Mesodermal cell (in vitro differentiated cells): ENCODE measurements at regions not wholly inside any gene's neighbourhood (a gene's known extent, or its start where the extent isn't known, plus 50 kb on each side); places are given as distances from the start of the nearest gene placed in this dataset.

Source experiments
- H3K27ac ChIP-seq: 2 replicates; pipeline ENCODE4 v1.7.0; 2013; ENCODE audit warnings: mild to moderate bottlenecking, low read depth, low read length, moderate library complexity; ENCODE audit not compliant: severe bottlenecking
- H3K36me3 ChIP-seq: 2 replicates; pipeline ENCODE4 v1.7.1; 2013; ENCODE audit warnings: mild to moderate bottlenecking, low read length, moderate library complexity; ENCODE audit not compliant: control insufficient read depth, insufficient read depth
- H3K4me1 ChIP-seq: one replicate; pipeline ENCODE4 v1.7.1; 2013; ENCODE audit warnings: mild to moderate bottlenecking, low read length; ENCODE audit not compliant: insufficient read depth, control insufficient read depth, poor library complexity, severe bottlenecking
- H3K4me3 ChIP-seq: 2 replicates; pipeline ENCODE4 v1.7.0; 2013; ENCODE audit warnings: low read length, control low read depth, mild to moderate bottlenecking; ENCODE audit not compliant: insufficient read depth, poor library complexity, severe bottlenecking; ENCODE audit errors: extremely low read depth
- H3K9me3 ChIP-seq: 2 replicates; pipeline ENCODE4 v1.7.1; 2013; ENCODE audit warnings: mild to moderate bottlenecking, low read length, moderate library complexity; ENCODE audit not compliant: control insufficient read depth
- WGBS, 2 experiments: methylation state at CpG; one replicate each; pipeline ENCODE4 v1.1.5; 2013; ENCODE audit warnings: missing lambda C conversion rate in 2 of 2; ENCODE audit not compliant: insufficient coverage in 2 of 2; 5-methylcytosine and 5-hydroxymethylcytosine counted together

DNA sequence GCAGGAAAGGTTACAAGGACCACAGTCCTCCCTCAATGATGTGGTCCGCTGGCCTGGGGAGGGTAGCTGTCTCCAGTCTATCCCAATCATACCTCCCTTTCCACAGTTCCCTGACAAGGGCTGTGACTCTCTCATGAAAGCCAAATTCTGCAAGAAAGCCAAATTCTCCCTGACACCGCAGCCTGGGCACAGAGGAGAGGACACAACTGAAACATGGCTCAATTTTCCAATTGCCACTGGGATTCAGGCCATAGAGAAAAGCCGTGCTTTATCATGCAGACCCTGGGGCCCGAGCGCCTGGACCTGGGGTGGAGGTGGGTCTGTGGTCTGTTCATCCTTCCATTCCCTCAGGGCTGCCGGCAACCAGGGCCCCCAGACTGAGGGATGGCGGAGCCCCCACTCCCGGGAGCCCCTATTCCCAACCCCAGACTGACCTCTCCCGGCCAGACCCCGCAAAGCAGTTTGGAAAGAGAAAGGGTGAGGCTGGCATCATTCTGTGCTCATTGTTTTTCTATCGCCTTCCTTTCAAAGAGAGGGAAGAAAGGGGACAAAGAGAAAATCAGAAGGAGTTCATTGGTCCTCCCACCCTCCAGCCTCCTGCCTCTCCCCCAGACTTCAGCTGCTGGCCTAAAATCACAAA, 239.5 kb downstream of the BUD13 start:
- H3K27ac ChIP-seq = no peak overlapping the region

GRCh38 chr11:116532066-116532465, 240.7 kb downstream of the BUD13 start:
- Histone ChIP-seq H3K4me1 (no peaks in the 10 kb centered on the region), H3K27ac (no peak overlapping the region), H3K4me3 (no peak overlapping the region), H3K36me3 (no peaks in the 10 kb centered on the region), H3K9me3 (no peaks in the 10 kb centered on the region)
- WGBS, 2 experiments = 88 to 97% methylated on average over 5 to 6 of the region's 8 CpGs

More for the DNA sequence above, 239.5 kb downstream of the BUD13 start:
- Histone ChIP-seq H3K36me3 (no peaks in the 10 kb centered on the region), H3K4me1 (no peaks in the 10 kb centered on the region), H3K4me3 (no peak overlapping the region), H3K9me3 (no peaks in the 10 kb centered on the region)
- 44 to 93% methylated on average over 2 to 4 of the region's 11 CpGs for WGBS, 2 experiments

DNA sequence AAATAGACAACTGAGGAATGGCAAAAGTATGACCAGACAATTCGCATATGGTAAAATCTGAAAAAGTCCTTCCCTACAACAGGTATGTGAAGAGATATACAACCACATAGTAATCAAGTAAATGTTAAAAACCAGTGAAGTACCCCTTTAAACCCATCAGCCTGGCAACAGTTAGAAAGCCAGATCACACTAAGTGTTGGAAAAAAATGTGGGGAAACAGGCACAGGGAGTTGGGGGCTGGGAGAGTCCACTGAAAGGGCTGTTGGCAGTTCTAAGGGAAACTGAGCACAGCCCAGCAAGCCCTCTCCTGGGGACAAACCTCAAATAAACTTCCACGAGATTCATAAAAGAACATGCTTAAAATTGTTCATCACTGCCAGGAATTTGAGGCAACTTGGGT, 242.1 kb downstream of the BUD13 start:
- H3K27ac ChIP-seq = no peak overlapping the region
- no peaks in the 10 kb centered on the region for H3K36me3 ChIP-seq
- H3K4me3 ChIP-seq = no peak overlapping the region
- WGBS, 2 experiments = 60 to 100% methylated on average over 1 of the region's 2 CpGs
- no peaks in the 10 kb centered on the region for H3K9me3 ChIP-seq
- H3K4me1 ChIP-seq = no peaks in the 10 kb centered on the region

GRCh38 chr11:116529271-116529670, 243.5 kb downstream of the BUD13 start:
- Histone ChIP-seq H3K4me1 (no peaks in the 10 kb centered on the region), H3K4me3 (no peak overlapping the region), H3K36me3 (no peaks in the 10 kb centered on the region), H3K27ac (no peak overlapping the region), H3K9me3 (no peaks in the 10 kb centered on the region)
- WGBS, 2 experiments = 83 to 96% methylated on average over 2 to 3 of the region's 4 CpGs

DNA sequence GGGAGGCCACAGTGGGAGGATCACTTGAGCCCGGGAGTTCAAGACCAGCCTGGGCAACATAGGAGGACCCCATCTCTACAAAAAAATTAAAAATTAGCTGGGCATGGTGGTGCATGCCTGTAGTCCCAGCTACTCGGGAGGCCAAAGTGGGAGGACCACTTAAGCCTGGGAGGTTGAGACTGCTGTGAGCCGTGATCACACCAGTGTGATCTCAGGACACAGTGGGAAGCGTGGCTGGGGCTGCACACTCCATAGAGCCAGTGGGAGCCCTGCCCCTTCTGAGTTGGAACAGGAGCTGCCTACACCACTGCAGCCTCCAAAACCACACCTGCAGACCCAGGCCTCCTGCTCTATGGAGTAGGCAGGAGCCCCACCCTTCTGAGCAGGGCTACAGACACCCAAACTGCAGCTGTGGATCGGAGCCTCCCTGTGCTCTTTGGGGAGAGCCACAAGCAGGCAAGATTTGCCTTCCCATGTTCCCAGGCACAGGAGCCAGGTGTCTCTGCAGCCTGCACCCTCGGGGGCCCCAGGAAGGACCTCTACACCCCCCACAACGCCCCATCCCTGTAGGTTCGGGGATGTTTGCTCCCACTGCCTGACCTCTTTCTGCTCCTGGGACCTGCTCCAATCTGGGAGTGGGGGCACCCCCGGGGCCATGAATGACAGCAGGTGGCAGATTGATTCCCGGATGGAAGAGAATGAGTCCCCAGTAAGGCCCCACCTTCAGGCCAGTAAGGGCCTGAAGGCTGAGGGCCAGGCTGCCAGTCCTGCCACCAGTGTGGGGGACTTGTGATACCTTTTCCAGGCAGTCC, 245.4 kb downstream of the BUD13 start:
- Histone ChIP-seq H3K4me1 (no peaks in the 10 kb centered on the region), H3K36me3 (no peaks in the 10 kb centered on the region), H3K27ac (no peak overlapping the region), H3K4me3 (no peak overlapping the region), H3K9me3 (no peaks in the 10 kb centered on the region)
- 85 to 89% methylated on average over 8 of the region's 10 CpGs for WGBS, 2 experiments

GRCh38 chr11:116525961-116526495, 246.8 kb downstream of the BUD13 start:
- Histone ChIP-seq H3K4me3 (no peak overlapping the region), H3K27ac (no peak overlapping the region), H3K36me3 (no peaks in the 10 kb centered on the region), H3K9me3 (no peaks in the 10 kb centered on the region), H3K4me1 (no peaks in the 10 kb centered on the region)
- WGBS, 2 experiments = 100% methylated on average over 1 of the region's 4 CpGs

- H3K9me3 ChIP-seq = no peaks in the 10 kb centered on the region
- no peak overlapping the region for H3K4me3 ChIP-seq
- 85 to 94% methylated on average over 4 to 5 of the region's 5 CpGs for WGBS, 2 experiments
Observed at GRCh38 chr11:116519499-116519898, 253.3 kb downstream of the BUD13 start.

DNA sequence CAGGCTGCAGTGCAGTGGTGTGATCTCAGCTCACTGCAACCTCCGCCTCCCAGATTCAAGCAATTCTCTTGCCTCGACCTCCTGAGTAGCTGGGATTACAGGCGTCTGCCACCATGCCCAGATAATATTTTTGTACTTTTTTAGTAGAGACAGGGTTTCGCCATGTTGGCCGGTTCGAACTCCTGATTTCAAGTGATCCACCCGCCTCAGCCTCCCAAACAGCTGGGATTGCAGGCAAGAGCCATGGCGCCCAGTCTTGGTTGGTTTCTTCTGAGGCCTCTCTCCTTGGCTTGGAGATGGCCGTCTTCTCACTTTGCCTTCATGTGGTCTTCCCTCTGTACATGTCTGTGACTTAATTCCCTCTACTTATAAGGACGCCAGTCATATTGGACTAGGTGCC, 254.6 kb downstream of the BUD13 start:
- H3K4me1 ChIP-seq = no peaks in the 10 kb centered on the region
- no peak overlapping the region for H3K4me3 ChIP-seq
- H3K9me3 ChIP-seq = no peaks in the 10 kb centered on the region
- WGBS, 2 experiments = 89 to 91% methylated on average over 9 to 10 of the region's 10 CpGs
- no peak overlapping the region for H3K27ac ChIP-seq
- no peaks in the 10 kb centered on the region for H3K36me3 ChIP-seq

More at GRCh38 chr11:116519499-116519898, 253.3 kb downstream of the BUD13 start:
- Histone ChIP-seq H3K27ac (no peak overlapping the region), H3K4me1 (no peaks in the 10 kb centered on the region), H3K36me3 (no peaks in the 10 kb centered on the region)

DNA sequence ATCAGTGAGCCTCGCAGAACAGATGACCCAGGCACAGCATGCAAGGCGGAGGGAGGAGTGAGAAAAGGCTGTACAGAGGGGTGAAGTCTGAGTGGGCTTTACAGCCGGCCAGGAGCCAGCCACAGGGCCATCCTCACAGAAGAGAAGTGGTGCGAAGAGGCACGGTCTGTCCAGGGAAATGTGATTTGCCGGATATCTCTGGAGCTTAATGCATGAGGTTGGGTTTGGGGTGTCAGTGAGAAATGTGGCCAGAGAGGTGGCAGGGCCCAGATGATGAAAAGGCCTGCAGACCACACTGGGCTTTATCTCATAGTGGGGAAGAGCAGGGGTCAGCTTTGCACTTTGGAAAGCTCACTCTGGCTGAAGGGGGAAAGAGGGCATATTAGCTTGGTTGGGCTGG, 255.2 kb downstream of the BUD13 start:
- WGBS, 2 experiments = 84 to 87% methylated on average over 6 of the region's 6 CpGs
- Histone ChIP-seq H3K36me3 (no peaks in the 10 kb centered on the region), H3K27ac (no peak overlapping the region), H3K4me1 (no peaks in the 10 kb centered on the region), H3K4me3 (no peak overlapping the region), H3K9me3 (no peaks in the 10 kb centered on the region)

DNA sequence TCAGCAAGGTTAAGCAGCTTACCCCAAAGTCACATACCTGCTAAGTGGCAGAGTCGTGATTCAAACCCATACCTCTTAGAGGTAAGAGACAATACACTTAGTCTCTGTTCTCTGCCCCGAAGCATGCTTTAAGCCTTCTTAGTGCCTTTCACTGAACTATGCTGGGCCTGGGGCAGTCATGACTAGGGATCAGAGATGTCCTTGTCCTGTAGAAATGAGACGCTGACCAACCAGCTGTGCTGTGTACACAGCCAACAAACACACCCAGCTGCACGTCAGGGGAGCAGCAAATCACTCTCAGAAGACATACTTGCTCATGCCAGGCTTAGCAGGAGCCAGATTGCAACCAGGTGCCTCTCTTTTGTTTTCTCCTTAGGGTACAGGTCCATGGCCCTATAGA, 255.7 kb downstream of the BUD13 start:
- Histone ChIP-seq H3K4me3 (no peak overlapping the region), H3K27ac (no peak overlapping the region), H3K9me3 (no peaks in the 10 kb centered on the region), H3K36me3 (no peaks in the 10 kb centered on the region), H3K4me1 (no peaks in the 10 kb centered on the region)
- 81 to 90% methylated on average over 2 to 4 of the region's 4 CpGs for WGBS, 2 experiments
